ENCODE measurements at regions not wholly inside any gene's neighbourhood (a gene's known extent, or its start where the extent isn't known, plus 50 kb on each side); places are given as distances from the start of the nearest gene placed in this dataset.
"Not testable (repeated sequence)": the region's sequence is repeated elsewhere in the genome, so short reads cannot be mapped to it uniquely, and the experiment has no call there.

- DNase-seq = no peak
Observed at GRCh38 chr14:71621276-71621675, 311.0 kb upstream of the RGS6 start.

GRCh38 chr14:71621980-71622605 is 310.1 kb upstream of the RGS6 start:
- DNase-seq = no peak

- no peak for DNase-seq
Observed at GRCh38 chr14:71623939-71624338, 308.3 kb upstream of the RGS6 start.

GRCh38 chr14:71625175-71625574 is 307.1 kb upstream of the RGS6 start:
- DNase-seq = no peak

- DNase-seq = no peak
Observed at GRCh38 chr14:71625891-71626701, 306.1 kb upstream of the RGS6 start.

GRCh38 chr14:71628433-71628832 is 303.8 kb upstream of the RGS6 start:
- no peak for DNase-seq

GRCh38 chr14:71629250-71629649 is 303.0 kb upstream of the RGS6 start:
- no peak for DNase-seq

- no peak for DNase-seq
Observed at GRCh38 chr14:71629765-71630492, 302.3 kb upstream of the RGS6 start.

- DNase-seq = not testable (repeated sequence)
Observed at GRCh38 chr14:71631030-71631429, 301.2 kb upstream of the RGS6 start.

GRCh38 chr14:71632440-71632946 is 299.7 kb upstream of the RGS6 start:
- no peak for DNase-seq

GRCh38 chr14:71636076-71636475 is 296.2 kb upstream of the RGS6 start:
- DNase-seq = no peak

GRCh38 chr14:71636820-71637471 is 295.3 kb upstream of the RGS6 start:
- no peak for DNase-seq

GRCh38 chr14:71638523-71639196 is 293.6 kb upstream of the RGS6 start:
- DNase-seq = no peak

- DNase-seq = no peak
Observed at GRCh38 chr14:71642715-71643114, 289.5 kb upstream of the RGS6 start.

GRCh38 chr14:71645656-71646055 is 286.6 kb upstream of the RGS6 start:
- no peak for DNase-seq

- no peak for DNase-seq
Observed at GRCh38 chr14:71646518-71646917, 285.7 kb upstream of the RGS6 start.

- no peak for DNase-seq
Observed at GRCh38 chr14:71647086-71647784, 285.0 kb upstream of the RGS6 start.

GRCh38 chr14:71648725-71649124 is 283.5 kb upstream of the RGS6 start:
- no peak for DNase-seq

GRCh38 chr14:71650187-71650755 is 282.0 kb upstream of the RGS6 start:
- DNase-seq = no peak

- DNase-seq = no peak
Observed at GRCh38 chr14:71651228-71651627, 281.0 kb upstream of the RGS6 start.

- no peak for DNase-seq
Observed at GRCh38 chr14:71652368-71652767, 279.9 kb upstream of the RGS6 start.

GRCh38 chr14:71654810-71655209 is 277.4 kb upstream of the RGS6 start:
- DNase-seq = no peak

Data from NCI-H1436 (cell line).